SK-MEL-5 (cell line): ENCODE measurements at regions not wholly inside any gene's neighbourhood (a gene's known extent, or its start where the extent isn't known, plus 50 kb on each side); places are given as distances from the start of the nearest gene placed in this dataset.
"Not testable (repeated sequence)": the region's sequence is repeated elsewhere in the genome, so short reads cannot be mapped to it uniquely, and the experiment has no call there.

Experiments
- DNase-seq: peaks from one replicate; pipeline ENCODE4 v3.0.0-alpha.2; 2016; ENCODE audit warnings: low read depth, low spot score
- in situ Hi-C: cut with HindIII; loops from 2 replicates; pipeline ENCODE4 v1.10.0; 2016; ENCODE audit warnings: low sequenced_read_pairs, high pct_unique_total_duplicates, low pct_unique_long_range_greater_than_20kb

DNA sequence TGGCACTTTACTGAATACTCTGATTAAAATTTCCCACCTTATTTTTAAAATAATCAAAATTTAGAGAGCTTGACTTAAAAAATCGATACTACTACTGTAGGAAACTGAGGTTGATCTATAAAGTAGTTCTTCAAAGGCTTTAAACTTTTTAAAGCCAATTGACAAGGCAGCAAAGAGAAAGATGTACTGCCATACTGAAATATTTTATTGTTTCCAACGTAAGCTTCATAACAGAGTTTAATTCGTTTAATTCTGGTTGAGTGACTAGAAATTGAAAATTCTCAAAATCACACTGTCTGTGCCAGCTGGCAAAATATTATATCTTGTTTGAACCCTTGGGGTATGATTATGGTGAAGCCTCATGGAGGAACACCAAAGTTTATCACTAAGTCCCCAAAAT lies 207.6 kb downstream of the UNC5CL start:
- no peak for DNase-seq
- in situ Hi-C loops = no loop called here

DNA sequence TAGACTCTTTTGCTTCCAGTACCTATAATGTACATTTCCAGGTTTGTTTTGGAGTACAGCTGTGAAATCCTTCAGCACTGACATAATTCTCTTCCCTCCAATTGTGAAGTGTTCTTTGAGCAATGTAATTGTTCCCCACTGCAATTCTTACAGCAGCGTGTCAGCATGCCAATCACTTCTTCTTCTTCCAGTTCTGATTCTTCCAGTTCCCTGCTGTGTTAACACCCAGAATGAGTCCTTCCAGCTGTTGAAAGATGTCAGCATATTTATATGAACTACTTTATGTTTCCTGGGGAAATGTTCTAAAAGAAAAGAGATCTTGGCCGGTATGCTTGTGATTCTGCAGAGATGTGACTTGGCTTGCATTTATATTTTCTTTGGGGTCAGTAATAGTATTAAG lies 213.9 kb downstream of the UNC5CL start:
- in situ Hi-C loops = no loop called here
- no peak for DNase-seq

DNA sequence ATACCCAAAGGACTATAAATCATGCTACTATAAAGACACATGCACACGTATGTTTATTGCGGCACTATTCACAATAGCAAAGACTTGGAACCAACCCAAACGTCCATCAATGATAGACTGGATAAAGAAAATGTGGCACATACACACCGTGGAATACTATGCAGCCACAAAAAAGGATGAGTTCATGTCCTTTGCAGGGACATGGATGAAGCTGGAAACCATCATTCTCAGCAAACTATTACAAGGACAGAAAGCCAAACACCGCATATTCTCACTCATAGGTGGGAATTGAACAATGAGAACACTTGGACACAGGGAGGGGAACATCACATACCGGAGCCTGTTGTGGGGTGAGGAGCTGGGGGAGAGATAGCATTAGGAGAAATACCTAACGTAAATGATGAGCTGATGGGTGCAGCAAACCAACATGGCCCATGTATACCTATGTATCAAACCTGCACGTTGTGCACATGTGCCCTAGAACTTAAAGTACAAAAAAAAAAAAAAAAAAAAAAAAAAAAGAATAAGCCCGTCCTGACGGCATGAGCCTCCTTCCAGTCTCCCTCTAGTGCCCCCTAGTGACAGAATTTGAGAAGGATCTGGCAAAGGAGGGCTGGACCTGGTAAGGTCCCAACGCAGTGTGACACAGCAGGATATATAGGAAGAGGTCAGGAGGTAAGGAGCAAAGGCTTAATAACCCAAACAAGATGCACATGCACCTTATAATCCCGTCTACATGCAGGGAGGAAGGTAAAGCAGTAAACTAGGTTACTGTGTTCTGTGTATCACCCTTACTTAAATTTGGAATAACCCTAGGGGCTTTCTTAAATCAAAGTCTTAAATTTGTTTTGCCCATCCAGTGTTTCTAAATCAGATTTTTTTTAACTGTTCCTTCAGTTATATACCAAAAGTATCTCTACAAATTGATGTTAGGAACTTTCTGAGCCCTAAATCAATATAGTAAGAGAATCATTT lies 214.8 kb downstream of the UNC5CL start:
- peak; percentile 83 for DNase-seq
- in situ Hi-C loops = not testable (repeated sequence)

DNA sequence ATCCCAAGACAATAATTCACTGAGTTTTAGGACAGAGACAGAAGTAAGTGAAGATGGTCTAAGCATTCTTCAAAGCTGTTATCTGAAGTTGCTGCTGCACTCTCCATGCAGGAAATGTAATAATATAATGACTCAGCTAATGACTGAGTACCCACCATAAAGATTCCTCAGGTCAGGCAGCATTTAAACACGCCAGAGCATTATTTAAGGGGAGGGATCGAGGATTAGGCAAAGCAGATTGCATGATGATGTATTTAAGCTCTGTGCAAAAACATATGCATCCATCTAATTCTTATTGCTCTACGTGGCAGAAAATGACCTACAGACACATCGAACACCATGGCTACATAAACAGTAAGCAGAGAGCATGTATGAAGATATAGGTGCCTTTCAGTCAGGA lies 216.4 kb downstream of the UNC5CL start:
- in situ Hi-C loops = no loop called here
- DNase-seq = no peak

DNA sequence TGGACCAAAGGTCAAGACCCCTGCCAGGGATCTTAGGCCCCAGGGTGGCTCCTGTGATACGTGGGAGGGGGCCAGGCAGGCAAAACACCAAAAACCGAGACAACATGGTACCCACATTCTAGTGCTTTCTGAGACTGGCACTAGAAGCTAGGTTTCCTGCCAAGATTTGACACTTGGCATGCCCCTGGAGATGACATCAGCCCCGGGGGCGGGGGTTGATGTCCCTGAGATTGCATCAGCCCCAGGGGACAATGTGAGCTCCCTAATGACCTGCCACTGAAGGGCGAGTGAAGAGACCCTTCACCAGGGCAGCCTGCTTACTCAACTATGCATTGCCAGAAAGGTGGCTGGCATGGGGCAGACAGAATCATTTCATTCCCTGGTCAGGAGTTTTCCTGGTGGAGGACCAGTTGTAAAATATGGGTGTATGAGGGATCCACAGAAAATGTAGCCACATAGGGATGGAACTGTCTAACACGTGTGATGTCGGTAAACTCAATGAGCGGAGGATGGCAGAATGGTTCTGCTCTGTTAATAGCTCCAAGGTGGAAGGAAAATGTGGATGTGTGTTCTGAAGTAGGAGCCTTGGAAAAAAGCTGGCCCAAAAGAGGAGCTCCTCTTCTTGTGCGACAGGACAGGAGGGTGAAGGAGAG lies 219.7 kb downstream of the UNC5CL start:
- in situ Hi-C loops = no loop called here
- no peak for DNase-seq

DNA sequence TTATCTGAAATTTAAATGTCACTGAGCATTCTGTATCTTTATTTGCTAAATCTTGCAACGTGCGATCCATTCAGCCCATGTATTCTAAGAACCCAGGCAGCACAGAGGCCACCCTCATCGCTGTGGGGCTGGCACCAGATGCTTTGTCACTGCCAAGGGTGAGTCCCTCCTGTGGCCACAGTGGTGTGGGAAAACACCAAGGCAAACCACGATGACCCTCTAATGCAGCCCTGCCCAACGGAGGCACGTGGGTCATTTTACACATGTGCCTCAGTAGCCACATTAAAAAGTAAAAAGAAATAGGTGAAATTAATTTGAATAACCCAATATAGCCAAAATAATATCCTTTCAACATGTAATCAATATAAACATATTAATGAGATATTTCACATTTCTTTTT lies 221.7 kb downstream of the UNC5CL start:
- no peak for DNase-seq
- in situ Hi-C loops = no loop called here

DNA sequence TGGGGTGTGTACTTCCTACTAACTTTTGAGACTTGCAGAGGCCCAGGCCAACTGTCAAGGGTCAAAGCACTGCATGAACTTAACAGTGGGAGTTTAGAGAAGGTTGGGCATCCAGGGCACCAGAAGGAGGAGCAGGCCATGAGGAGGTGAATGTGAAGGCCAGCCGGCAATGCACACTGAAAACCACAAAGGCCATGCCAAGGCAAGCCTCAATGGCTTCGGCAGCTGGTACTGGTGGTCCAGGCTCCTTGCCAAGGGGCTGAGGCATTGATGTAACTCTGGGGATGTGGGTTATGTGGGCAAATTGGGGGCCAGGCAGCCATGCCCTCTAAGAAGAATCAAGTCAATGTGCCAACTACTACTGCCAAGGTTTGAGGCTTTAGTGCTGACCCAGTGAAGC lies 222.4 kb downstream of the UNC5CL start:
- DNase-seq = no peak
- in situ Hi-C loops = no loop called here

DNA sequence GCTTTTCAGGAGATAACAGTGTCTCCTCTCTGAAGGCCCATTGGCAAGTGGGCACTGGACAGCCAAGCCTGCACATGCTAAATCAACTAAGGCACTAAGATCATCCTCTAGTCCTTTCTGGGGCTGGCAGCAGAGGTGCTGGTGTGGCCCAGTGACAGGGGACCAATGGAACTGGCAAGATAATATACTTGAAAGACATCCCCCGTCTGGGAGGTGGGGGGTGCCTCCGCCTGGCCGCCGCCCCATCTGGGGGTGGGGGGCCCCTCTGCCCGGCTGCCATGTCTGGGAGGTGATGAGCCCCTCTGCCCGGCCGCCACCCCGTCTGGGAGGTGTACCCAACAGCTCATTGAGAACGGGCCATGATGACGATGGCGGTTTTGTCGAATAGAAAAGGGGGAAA lies 223.3 kb downstream of the UNC5CL start:
- in situ Hi-C loops = no loop called here
- no peak for DNase-seq

DNA sequence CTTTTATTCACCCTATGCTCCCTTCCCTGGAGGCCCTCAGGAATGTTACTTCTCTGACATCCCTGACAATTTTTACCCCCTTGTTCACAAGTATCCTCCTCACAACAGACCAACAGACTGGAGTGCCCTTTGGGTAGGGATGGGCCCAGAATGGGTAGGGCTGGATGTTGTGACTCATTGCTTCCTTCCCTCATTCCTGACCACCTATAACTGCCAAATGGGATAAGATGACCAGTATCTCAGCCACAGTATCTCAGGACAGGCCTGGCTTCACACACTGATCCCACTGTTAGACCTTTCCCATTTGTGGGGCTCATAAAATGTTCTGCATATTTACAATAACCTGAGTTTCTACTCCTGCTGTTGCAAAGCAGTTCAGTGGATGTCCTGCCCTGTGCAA lies 223.0 kb upstream of the LRFN2 start:
- no peak for DNase-seq
- in situ Hi-C loops = no loop called here

DNA sequence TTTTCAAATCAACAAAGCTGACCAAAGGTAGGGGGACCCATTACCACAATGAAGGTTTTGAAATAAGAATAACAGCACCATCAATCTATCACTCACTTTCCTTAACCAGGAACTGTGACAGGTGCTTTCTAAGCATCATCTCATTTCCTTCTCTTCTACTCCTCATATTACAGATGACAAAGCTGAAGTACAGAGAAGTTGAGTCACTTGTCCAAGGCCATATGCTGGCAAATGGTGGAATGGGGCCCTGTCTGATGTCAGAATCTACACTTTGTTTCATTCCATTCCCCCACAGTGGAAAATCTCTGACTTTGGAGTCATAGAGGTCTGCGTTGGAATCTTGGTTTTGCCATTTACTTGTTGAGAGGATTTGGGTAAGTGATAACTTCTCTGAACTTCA lies 222.5 kb upstream of the LRFN2 start:
- DNase-seq = no peak

DNA sequence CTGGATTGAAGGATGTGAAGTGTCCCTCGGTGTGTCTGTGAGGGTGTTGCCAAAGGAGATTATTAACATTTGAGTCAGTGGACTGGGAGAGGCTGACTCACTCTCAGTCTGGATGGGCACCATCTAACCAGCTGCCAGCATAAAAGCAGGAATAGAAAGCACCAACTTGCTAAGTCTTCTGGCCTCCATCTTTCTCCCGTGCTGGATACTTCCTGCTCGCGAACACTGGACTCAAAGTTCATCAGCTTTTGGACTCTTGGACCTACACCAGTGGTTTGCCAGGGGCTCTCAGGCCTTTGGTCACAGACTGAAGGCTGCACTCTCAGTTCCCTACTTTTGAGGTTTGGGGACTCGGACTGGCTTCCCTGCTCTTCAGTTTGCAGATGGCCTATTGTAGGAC lies 220.3 kb upstream of the LRFN2 start:
- no peak for DNase-seq
- in situ Hi-C loops = no loop called here

More for the DNA sequence above, 222.5 kb upstream of the LRFN2 start:
- in situ Hi-C loops = no loop called here

DNA sequence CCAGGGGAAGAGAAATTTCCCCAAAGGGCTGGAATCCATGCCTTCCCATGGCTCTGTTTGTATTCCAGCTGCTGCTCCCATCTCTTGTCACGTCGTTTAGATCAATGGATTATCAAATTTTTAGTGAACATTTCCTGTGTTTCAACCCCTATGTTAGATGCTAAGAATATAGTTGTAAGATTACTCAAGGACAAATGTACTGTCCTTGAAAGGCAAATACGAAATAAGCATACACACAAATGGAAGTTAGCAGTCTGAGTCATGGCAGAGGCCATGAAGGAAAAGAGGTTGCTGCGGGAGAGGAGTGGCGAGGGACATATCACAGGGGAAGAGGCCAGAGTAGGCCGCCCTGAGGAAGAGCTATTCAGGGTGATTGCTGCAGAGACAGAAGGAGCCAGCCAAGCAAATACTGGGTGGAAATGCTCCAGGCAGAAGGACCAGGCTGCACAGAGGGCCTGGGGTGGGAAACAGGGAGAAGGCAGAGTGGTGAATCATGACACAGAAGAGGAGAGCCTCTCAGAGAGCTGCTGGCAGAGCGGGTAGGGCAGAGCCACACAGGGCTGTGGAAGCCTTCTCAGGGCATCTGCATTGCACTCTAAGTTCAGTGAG lies 219.2 kb upstream of the LRFN2 start:
- no peak for DNase-seq

DNA sequence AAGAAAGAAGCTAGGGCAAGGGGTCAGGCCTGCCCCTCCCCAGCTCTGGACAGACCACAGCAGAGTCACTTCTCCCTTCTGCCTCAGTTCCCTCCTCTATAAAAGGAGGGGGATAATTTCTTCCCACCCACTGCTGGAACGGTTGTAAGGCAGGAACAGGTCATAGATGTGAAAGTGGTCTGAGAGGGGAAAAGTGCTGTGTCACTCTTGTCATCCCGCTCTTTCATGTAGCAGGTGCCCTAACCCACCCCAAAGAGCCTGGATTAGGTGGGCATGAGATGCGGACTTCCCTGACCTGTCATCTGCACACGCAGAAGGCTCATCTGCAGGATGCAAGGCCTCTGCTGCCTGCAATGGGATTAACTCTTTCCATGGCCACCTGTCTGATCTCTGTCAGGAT lies 218.2 kb upstream of the LRFN2 start:
- in situ Hi-C loops = no loop called here
- no peak for DNase-seq

More for the DNA sequence above, 219.2 kb upstream of the LRFN2 start:
- in situ Hi-C loops = no loop called here

DNA sequence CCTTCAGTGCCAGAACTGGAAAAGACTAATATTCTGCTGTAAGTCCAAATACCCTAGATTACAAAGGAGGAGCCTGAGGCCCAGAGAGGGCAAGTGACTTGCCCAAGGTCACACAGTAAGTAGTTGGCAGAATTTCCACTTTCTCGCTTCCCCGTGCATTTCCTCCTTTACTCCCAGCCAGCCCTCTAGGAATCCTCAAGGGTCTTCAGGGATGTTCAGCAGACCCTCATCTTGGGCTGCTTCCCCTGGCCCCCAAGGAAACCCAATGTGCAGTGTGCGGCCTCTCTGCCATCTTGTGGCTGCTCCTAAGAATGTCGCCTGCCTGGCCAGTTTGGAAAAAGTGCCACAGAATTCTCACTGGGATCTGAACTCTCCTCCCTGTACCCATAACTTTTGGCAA lies 217.7 kb upstream of the LRFN2 start:
- no peak for DNase-seq
- in situ Hi-C loops = no loop called here

DNA sequence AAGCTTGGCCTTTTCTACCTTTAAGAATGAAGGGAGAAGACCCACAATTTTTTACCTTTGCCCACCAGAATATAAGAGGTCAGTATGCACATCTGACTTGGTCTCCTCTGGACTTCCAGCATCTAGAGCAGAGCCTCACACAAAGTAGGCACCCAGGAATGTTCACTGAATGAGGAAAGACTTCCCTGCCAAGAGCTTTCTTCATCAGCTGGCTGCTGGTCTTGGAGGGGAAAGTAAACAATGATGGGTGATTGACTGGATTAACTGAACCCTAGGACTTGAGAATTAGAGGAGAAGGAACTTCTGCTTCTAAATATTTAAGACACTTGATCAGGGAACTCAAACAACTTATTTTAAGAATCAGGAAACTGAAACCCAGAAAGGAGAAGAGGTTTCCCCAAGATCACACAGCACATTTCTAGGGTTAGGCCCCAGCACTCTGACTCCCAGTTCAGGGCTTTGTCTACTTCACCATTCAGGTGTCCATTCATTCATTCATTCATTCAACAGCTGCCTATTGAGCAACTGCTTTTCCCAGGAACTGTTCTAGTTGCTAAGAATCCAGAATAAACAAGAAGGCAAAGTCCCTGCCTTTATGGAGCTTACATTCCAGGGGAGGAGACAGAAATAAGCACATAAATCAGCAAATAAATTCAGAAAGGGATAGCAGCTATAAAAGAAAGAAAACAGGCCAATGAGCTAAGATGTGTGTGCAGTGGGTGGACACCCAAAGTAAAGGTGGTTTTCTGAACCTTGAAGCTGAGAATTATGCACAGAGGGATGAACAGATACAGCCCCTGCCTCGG lies 216.9 kb upstream of the LRFN2 start:
- in situ Hi-C loops = no loop called here
- DNase-seq = no peak

DNA sequence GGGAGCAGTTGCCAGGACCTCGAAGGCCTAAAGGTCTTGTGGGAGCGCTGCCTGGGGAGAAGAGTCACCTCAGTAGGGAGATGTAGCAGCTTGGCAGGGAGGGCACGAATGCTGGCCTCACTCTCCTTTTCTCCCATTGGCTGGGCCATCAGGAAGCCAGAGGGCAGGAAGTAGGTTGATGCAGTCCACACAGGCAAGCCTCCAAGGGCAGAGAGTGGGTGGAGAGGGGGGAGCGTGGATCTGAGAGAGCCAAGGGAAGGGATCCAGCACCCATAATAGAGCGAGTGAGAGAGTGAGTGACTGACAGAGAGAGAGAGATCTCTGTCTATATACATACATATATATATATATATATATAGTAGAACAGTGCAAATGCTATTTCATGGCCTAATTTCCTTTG lies 215.3 kb upstream of the LRFN2 start:
- no peak for DNase-seq
- in situ Hi-C loops = no loop called here

DNA sequence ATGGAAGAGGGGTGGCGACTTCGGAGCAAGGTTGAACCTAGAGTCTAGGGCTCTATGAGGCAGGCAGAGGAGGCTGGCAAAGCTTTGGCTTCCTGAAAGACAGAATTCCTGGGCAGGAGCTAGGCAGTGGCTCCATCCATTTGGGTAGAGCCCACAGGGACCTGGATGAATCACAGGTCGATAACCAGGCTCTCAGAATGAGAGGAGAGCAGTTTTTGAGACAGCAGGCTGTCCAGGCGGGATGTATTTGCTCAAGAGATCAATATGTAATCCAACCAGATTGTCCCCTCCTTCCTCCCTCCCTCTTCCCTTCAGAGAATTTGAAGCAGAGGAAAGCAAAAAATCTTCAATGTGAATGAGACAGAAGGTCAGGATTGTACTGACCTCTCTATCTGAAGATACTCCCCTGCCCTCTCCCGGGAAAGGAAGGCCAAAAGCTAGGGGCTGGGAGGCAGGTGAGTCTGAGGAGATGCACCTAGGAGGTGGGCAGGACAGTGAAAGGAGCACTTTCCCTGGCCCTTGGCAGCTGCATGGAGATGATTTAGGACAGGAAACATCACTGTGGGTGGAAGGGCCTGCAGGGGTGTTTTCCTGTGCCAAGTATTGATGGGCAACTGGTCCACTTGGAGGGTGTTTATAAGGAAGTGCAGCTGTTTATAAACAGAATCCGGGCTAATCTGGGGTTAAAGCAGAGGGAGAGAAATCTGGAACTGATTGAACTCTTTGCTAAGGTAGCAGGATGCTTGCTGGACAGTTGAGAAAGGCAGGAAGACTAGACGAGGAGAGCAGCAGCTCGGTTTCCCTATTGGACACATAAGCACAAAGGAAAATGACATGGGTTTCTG lies 212.4 kb upstream of the LRFN2 start:
- in situ Hi-C loops = no loop called here
- no peak for DNase-seq
